Loucy (cell line): ENCODE measurements at regions not wholly inside any gene's neighbourhood (a gene's known extent, or its start where the extent isn't known, plus 50 kb on each side); places are given as distances from the start of the nearest gene placed in this dataset.

ENCODE experiments used
- EZH2phosphoT487 ChIP-seq: fragments of 200-600 bp; IDR thresholded peaks from 2 replicates; pipeline ENCODE4 v1.6.1; 2018; ENCODE audit warnings: antibody characterized with exemption, mild to moderate bottlenecking, moderate library complexity, borderline replicate concordance
- TF ChIP-seq, protein P1 (sequence below): fragments of 200-600 bp; sonication (generic); conservative IDR thresholded peaks from 2 replicates; pipeline ENCODE4 v1.5.1; 2014; ENCODE audit warnings: mild to moderate bottlenecking, antibody characterized with exemption, low read length

DNA sequence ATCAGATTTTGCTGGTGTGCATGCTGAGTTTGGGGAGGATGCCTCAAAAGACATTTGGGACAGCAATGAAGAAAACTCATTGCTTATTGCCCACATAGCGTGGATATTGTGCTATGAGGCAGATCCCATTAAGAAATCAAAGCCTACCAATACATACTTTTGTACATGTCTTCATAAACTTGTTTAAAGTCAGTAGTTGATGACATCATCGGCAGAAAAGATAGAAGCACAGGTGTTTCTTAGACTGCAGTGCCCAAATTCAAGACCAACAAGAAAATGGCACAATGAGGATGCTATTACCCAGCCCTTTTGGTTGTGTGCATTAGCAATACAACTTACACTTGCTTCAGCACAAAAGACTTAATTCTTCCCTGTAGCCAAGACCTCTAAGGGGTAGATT lies 428.7 kb upstream of the RARB start:
- TF ChIP-seq, protein P1, sequence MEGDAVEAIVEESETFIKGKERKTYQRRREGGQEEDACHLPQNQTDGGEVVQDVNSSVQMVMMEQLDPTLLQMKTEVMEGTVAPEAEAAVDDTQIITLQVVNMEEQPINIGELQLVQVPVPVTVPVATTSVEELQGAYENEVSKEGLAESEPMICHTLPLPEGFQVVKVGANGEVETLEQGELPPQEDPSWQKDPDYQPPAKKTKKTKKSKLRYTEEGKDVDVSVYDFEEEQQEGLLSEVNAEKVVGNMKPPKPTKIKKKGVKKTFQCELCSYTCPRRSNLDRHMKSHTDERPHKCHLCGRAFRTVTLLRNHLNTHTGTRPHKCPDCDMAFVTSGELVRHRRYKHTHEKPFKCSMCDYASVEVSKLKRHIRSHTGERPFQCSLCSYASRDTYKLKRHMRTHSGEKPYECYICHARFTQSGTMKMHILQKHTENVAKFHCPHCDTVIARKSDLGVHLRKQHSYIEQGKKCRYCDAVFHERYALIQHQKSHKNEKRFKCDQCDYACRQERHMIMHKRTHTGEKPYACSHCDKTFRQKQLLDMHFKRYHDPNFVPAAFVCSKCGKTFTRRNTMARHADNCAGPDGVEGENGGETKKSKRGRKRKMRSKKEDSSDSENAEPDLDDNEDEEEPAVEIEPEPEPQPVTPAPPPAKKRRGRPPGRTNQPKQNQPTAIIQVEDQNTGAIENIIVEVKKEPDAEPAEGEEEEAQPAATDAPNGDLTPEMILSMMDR = no peak
- TF ChIP-seq EZH2phosphoT487 = no peak
